ENCODE measurements at regions not wholly inside any gene's neighbourhood (a gene's known extent, or its start where the extent isn't known, plus 50 kb on each side); places are given as distances from the start of the nearest gene placed in this dataset.

GRCh38 chr4:123564758-123565346 is 168.3 kb downstream of the SPRY1 start:
- H3K27ac Mint-ChIP-seq = no peak overlapping the region
- H3K27me3 Mint-ChIP-seq = peaks cover 7% of the 10 kb centered on the region
- ATAC-seq (peak; percentile 100), DNase-seq (peak; percentile 64 to 69)
- H3K4me1 Mint-ChIP-seq = peaks cover 14% of the 10 kb centered on the region
- H3K9me3 Mint-ChIP-seq = peaks cover 0 to 10% of the 10 kb centered on the region in 2 donors
- no peak overlapping the region for H3K4me3 Mint-ChIP-seq

GRCh38 chr4:123568936-123569335 is 172.3 kb downstream of the SPRY1 start:
- H3K27me3 Mint-ChIP-seq = peaks cover 7% of the 10 kb centered on the region
- H3K27ac Mint-ChIP-seq = no peak overlapping the region
- no peak overlapping the region for H3K4me3 Mint-ChIP-seq
- ATAC-seq (no peak), DNase-seq (no peak)
- peaks cover 0 to 10% of the 10 kb centered on the region in 2 donors for H3K9me3 Mint-ChIP-seq
- H3K4me1 Mint-ChIP-seq = peaks cover 12% of the 10 kb centered on the region

GRCh38 chr4:123569541-123569940 is 172.9 kb downstream of the SPRY1 start:
- Mint-ChIP-seq H3K4me1 (peaks cover 7% of the 10 kb centered on the region), H3K27me3 (peaks cover 7% of the 10 kb centered on the region), H3K27ac (no peak overlapping the region), H3K4me3 (no peak overlapping the region), H3K9me3 (peaks cover 0 to 10% of the 10 kb centered on the region in 2 donors)
- no peak for ATAC-seq
- no peak for DNase-seq

- H3K4me3 Mint-ChIP-seq = no peak overlapping the region
- no peaks in the 10 kb centered on the region for H3K27me3 Mint-ChIP-seq
- H3K9me3 Mint-ChIP-seq = peaks cover 2 to 3% of the 10 kb centered on the region in 2 donors
- DNase-seq (no peak), ATAC-seq (no peak)
- peak overlapping the region in 1 of 2 donors; percentile 20 for H3K27ac Mint-ChIP-seq
- H3K4me1 Mint-ChIP-seq = peaks cover 7% of the 10 kb centered on the region
Observed at GRCh38 chr4:123573866-123574508, 177.4 kb downstream of the SPRY1 start.

- no peaks in the 10 kb centered on the region for H3K27me3 Mint-ChIP-seq
- peaks cover 7 to 10% of the 10 kb centered on the region in 2 donors for H3K9me3 Mint-ChIP-seq
- peak overlapping the region in 1 of 2 donors; percentile 45 for H3K27ac Mint-ChIP-seq
- peaks cover 7% of the 10 kb centered on the region for H3K4me1 Mint-ChIP-seq
- H3K4me3 Mint-ChIP-seq = no peak overlapping the region
- DNase-seq (no peak), ATAC-seq (no peak)
Observed at GRCh38 chr4:123575291-123575690, 178.7 kb downstream of the SPRY1 start.

GRCh38 chr4:123577225-123577906 is 180.8 kb downstream of the SPRY1 start:
- no peak for ATAC-seq
- H3K9me3 Mint-ChIP-seq = peaks cover 25 to 30% of the 10 kb centered on the region in 2 donors
- no peak overlapping the region for H3K4me3 Mint-ChIP-seq
- DNase-seq = no peak
- H3K4me1 Mint-ChIP-seq = peaks cover 7% of the 10 kb centered on the region
- no peaks in the 10 kb centered on the region for H3K27me3 Mint-ChIP-seq
- H3K27ac Mint-ChIP-seq = no peak overlapping the region

- peaks cover 25 to 31% of the 10 kb centered on the region in 2 donors for H3K9me3 Mint-ChIP-seq
- peaks cover 7% of the 10 kb centered on the region for H3K4me1 Mint-ChIP-seq
- DNase-seq = no peak
- no peak for ATAC-seq
- H3K27me3 Mint-ChIP-seq = no peaks in the 10 kb centered on the region
- no peak overlapping the region for H3K4me3 Mint-ChIP-seq
- no peak overlapping the region for H3K27ac Mint-ChIP-seq
Observed at GRCh38 chr4:123578276-123579029, 181.9 kb downstream of the SPRY1 start.

- Mint-ChIP-seq H3K27ac (no peak overlapping the region), H3K9me3 (peaks cover 25 to 31% of the 10 kb centered on the region in 2 donors), H3K27me3 (no peaks in the 10 kb centered on the region), H3K4me1 (peaks cover under 1% of the 10 kb centered on the region), H3K4me3 (no peak overlapping the region)
- ATAC-seq (no peak), DNase-seq (no peak)
Observed at GRCh38 chr4:123579961-123580360, 183.4 kb downstream of the SPRY1 start.

GRCh38 chr4:123580981-123581664 is 184.5 kb downstream of the SPRY1 start:
- Mint-ChIP-seq H3K4me1 (no peaks in the 10 kb centered on the region), H3K4me3 (no peak overlapping the region), H3K27ac (no peak overlapping the region), H3K9me3 (peaks cover 25 to 31% of the 10 kb centered on the region in 2 donors), H3K27me3 (no peaks in the 10 kb centered on the region)
- ATAC-seq = no peak
- no peak for DNase-seq

GRCh38 chr4:123581802-123582201 is 185.2 kb downstream of the SPRY1 start:
- peaks cover 25 to 31% of the 10 kb centered on the region in 2 donors for H3K9me3 Mint-ChIP-seq
- DNase-seq = no peak
- no peak for ATAC-seq
- H3K4me1 Mint-ChIP-seq = no peaks in the 10 kb centered on the region
- H3K4me3 Mint-ChIP-seq = no peak overlapping the region
- H3K27me3 Mint-ChIP-seq = no peaks in the 10 kb centered on the region
- H3K27ac Mint-ChIP-seq = no peak overlapping the region

GRCh38 chr4:123583043-123583442 is 186.4 kb downstream of the SPRY1 start:
- no peaks in the 10 kb centered on the region for H3K27me3 Mint-ChIP-seq
- H3K9me3 Mint-ChIP-seq = peaks cover 25 to 31% of the 10 kb centered on the region in 2 donors
- no peak for ATAC-seq
- no peak overlapping the region for H3K27ac Mint-ChIP-seq
- H3K4me1 Mint-ChIP-seq = peaks cover under 1% of the 10 kb centered on the region
- H3K4me3 Mint-ChIP-seq = no peak overlapping the region
- DNase-seq = no peak

GRCh38 chr4:123585111-123585510 is 188.5 kb downstream of the SPRY1 start:
- Mint-ChIP-seq H3K9me3 (peaks cover 19 to 23% of the 10 kb centered on the region in 2 donors), H3K4me3 (no peak overlapping the region), H3K27ac (no peak overlapping the region), H3K4me1 (peaks cover 10% of the 10 kb centered on the region), H3K27me3 (no peaks in the 10 kb centered on the region)
- no peak for ATAC-seq
- no peak for DNase-seq

- Mint-ChIP-seq H3K27me3 (no peaks in the 10 kb centered on the region), H3K4me1 (peaks cover 10% of the 10 kb centered on the region), H3K4me3 (no peak overlapping the region), H3K27ac (no peak overlapping the region), H3K9me3 (no peaks in the 10 kb centered on the region)
- ATAC-seq (no peak), DNase-seq (no peak)
Observed at GRCh38 chr4:123587983-123588494, 191.4 kb downstream of the SPRY1 start.

- Mint-ChIP-seq H3K4me3 (no peak overlapping the region), H3K4me1 (peaks cover 10% of the 10 kb centered on the region), H3K9me3 (no peaks in the 10 kb centered on the region), H3K27ac (no peak overlapping the region), H3K27me3 (no peaks in the 10 kb centered on the region)
- ATAC-seq = peak; percentile 50
- DNase-seq = no peak
Observed at GRCh38 chr4:123588631-123589241, 192.1 kb downstream of the SPRY1 start.

- DNase-seq = no peak
- Mint-ChIP-seq H3K9me3 (no peaks in the 10 kb centered on the region), H3K4me3 (no peak overlapping the region), H3K27ac (no peak overlapping the region), H3K4me1 (peaks cover 10% of the 10 kb centered on the region), H3K27me3 (no peaks in the 10 kb centered on the region)
- no peak for ATAC-seq
Observed at GRCh38 chr4:123589301-123589700, 192.7 kb downstream of the SPRY1 start.

All from stimulated activated naive CD8-positive, alpha-beta T cell treated with anti-CD3 and anti-CD28 coated beads, Interleukin-15, amount 100 ng/mL, for 72 hours (primary cell).